Islet of Langerhans (tissue), 1 donor: ENCODE measurements at regions not wholly inside any gene's neighbourhood (a gene's known extent, or its start where the extent isn't known, plus 50 kb on each side); places are given as distances from the start of the nearest gene placed in this dataset.
"Not testable (repeated sequence)": the region's sequence is repeated elsewhere in the genome, so short reads cannot be mapped to it uniquely, and the experiment has no call there.

Source experiments
- FAIRE-seq: peaks from one replicate; lab custom pipeline; 2011; peaks lifted over from hg19 to GRCh38; lab: Jason Lieb, UNC

- FAIRE-seq: no peak
These were observed 258.2 kb upstream of the IRS2 start for GRCh38 chr13:110044551-110045111.

GRCh38 chr13:110042253-110042950, 256.0 kb upstream of the IRS2 start:
- no peak for FAIRE-seq

GRCh38 chr13:110041638-110042037, 255.3 kb upstream of the IRS2 start:
- FAIRE-seq: not testable (repeated sequence)

- no peak for FAIRE-seq
These were observed 251.7 kb upstream of the IRS2 start for GRCh38 chr13:110037925-110038573.

DNA sequence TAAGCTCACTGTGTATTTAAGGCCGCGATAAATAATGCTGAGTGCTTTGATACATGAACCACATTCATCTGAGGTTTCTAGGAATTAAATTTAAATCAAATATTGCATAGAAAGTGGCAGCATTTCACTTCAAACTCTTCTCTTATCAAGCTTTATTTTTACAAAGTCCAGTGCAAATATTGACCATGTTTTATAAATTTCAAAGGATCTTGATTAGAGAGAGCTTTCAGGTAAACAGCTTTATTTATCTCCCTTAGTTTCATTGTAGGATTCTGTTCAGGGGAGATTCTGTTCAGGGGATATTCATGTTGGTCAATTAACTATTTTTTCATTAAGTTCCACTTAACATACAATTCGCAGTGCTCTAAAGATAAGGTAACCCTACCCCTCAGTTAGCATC, 249.7 kb upstream of the IRS2 start:
- FAIRE-seq: no peak

DNA sequence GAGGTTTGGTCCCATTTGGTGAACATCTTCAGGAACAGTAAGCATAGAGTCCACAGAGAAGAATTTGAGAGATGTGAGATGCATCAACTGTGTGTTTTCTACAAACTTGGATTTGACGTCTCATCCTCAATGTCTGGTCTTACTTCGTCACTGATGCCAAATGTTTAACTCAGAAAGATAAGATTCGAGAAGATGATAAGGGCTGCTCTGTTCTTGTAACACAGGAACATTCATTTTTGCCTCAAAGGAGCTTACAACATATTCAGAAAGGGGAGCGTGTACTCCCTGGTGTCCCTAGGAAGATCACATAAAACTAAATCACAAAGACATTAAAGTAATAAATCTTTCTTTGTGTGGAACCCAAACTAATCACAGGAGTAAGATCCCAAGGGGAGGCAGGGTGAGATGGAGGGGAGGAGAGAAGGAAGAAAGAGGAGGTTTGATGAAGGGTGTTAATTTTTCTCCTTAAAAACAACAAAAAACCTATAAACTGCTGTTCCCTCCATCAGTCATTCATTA, 247.7 kb upstream of the IRS2 start:
- no peak for FAIRE-seq

GRCh38 chr13:110032969-110033368, 246.6 kb upstream of the IRS2 start:
- FAIRE-seq: no peak

DNA sequence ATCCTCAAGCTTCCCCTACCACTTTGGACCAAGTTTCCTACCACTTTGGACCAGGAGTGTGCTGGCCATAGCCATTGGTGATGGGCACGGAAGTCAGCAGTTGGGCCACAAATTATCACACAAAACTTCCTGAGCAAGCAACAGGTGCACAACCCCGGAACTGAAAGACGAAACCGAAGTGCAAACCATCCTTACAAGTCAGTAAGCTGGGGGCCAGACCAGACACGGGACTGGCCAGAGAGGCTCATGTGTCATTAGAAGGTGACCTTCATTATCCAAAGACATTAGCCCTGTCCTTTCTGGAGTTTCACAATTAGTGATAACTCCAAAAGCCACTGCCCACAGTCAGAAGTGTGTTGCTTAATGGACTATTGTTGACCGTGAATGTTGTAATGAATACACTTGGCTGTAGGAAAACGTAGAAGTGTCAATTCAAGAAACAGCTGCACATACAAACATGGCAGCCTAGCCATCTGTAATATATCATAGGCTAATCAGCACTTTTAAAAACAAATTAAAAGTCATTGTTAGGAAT, 244.1 kb upstream of the IRS2 start:
- FAIRE-seq: no peak

- FAIRE-seq: no peak
These were observed 242.6 kb upstream of the IRS2 start for GRCh38 chr13:110028838-110029621.

DNA sequence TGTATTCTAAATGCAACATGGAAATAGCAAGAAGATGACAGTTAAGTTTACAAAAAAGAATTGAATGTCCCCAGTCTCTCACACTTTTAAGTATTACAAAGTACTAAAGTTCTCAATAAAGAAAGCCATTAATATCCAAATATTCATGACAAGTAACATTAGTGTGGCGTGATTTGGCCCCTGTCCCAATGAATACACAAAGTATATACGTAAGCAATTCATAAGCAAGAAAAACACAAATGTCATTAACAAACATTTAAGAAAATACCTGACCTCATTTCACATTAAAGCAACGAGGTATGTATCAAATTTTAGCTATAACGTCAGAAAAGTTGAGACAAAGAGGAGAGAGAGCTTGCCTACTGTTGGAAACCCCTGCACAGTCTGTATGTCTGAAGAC, 241.9 kb upstream of the IRS2 start:
- no peak for FAIRE-seq

DNA sequence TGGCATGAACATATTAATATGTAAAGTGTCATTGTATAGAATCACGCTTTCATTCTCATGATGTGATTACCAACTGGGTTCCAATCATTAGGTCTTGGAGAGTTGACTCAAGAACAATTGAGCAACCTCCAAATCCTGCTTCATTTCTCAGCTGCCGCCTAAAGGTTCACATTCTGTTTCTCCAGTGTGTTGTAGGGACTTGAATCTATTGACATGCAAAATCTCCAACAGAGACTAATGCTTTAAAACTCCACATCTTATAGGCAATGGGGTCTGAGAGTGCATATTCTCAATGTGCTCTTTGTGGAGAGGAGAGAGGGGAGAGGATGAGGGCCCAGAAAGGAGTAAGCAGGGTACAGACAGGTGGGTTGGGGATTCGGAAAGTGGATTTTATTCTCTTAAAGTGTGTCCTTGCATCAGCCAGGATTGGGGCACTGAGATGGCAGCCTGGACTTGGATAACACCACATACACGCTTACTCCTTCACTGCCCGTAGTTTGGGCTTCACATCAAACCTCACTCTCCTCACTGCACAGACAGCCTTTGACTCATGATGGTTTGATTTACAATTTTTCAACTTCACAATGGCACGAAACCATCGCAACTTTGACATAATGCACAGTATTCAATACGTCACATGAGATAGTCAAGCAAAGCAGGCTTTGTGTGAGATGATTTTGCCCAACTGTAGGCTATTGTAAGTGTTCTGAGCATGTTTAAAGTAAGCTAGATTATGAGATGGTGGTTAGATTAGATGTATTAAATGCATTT, 241.3 kb upstream of the IRS2 start:
- FAIRE-seq: no peak

DNA sequence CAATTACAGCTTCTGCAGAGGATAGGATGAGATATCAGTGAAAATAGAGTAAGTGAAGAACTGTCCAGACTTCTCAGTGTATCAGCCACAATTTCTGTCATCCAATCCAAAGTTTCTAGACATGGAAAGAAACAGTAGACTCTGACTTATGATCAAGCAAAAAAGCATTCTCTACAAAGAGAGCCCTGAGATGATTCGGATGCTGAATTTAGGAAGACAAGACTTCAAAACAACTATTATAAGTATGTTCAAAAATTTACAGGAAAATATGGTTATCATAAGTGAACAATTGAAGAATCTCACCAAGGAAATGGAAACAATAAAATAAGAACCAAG, 238.2 kb upstream of the IRS2 start:
- FAIRE-seq: peak; percentile 58

GRCh38 chr13:110023729-110024644, 237.6 kb upstream of the IRS2 start:
- peak; percentile 66 for FAIRE-seq

DNA sequence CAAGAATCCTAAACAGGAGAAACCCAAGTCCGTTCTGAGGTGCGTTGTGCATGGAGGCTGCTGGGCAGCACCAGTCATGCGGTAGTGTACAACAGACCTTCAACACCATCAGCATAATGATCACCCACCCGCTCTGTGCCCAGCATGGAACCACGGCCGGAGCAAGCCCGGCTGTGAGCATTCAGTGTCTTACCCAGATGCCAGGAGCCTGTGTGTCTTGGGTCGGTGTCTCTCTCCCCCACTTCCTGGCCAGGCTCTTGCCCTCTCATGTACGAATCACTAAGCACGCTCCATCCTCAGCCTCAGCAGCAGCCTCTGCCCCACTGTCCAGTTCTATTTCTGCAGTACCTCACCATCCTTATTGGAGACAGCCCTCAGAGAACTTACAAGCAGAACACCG, 231.6 kb upstream of the IRS2 start:
- no peak for FAIRE-seq

GRCh38 chr13:110017379-110017778, 231.0 kb upstream of the IRS2 start:
- FAIRE-seq: no peak

- peak; percentile 85 for FAIRE-seq
These were observed 228.9 kb upstream of the IRS2 start for GRCh38 chr13:110015253-110015652.

GRCh38 chr13:110014719-110015118, 228.3 kb upstream of the IRS2 start:
- FAIRE-seq: peak; percentile 5

- FAIRE-seq: no peak
These were observed 225.8 kb upstream of the IRS2 start for GRCh38 chr13:110012102-110012739.

DNA sequence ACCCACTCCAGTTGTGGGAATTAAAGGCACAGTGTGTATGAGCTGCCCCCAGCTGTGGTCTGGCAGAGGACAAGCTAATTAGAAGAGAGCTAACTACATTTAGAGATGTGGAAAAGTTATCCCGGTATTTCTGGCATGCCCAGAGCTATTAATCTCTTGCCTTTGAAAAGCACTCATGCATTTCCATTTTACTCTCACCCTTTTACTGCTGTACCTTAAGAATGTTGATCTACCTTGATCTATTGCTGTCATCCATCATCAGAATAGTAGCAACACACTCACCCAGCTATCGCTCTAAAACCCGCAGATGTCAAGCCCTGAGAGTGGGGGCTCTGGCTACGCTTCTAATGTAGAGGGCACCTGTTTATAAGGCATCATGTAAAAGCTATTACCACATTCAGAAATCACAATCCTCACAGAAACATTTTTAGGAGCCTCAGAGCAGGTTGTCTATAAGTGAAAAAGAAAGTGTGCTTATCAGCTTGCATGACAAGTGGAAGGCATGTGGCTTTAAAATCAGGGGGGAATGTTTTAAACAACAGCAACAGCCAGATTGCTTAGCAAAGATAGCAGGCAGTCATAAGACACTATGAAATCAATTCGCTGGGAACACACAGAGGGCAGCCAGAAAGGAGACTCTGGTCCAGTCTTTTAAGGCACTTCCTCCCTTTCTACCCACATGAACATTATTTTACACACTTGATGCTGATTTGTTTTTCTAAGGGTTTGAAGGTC, 224.2 kb upstream of the IRS2 start:
- FAIRE-seq: no peak

DNA sequence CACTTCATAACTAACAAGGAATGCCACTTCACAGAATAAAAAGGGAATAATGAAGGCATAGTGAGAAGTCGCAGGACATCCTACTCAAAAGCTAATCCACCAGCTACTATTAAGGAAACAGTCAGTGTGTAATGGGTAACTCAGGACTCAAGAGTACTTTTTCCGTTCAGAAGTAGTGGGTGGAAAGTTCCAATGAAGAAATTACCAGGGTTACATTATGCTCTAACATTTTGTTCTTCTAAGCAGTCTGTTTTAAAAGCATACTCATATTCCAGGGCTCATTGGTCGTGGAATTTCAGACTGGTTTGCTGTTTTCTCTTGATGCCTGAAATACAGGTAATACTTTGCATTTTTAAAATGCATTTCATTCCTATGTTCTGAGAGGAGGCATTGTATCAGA, 222.4 kb upstream of the IRS2 start:
- FAIRE-seq: peak; percentile 5
